NCI-H2081 (cell line): ENCODE measurements at regions not wholly inside any gene's neighbourhood (a gene's known extent, or its start where the extent isn't known, plus 50 kb on each side); places are given as distances from the start of the nearest gene placed in this dataset.
"Not testable (repeated sequence)": the region's sequence is repeated elsewhere in the genome, so short reads cannot be mapped to it uniquely, and the experiment has no call there.

Source experiments
- DNase-seq, 2 experiments: peaks; one replicate each; lab custom pipeline; 2025; lab: John Stamatoyannopoulos, UW

GRCh38 chr3:152195206-152195605 lies 73.5 kb upstream of the MBNL1 start:
- DNase-seq = no peak

- no peak for DNase-seq
Observed at GRCh38 chr3:152196782-152197181, 71.9 kb upstream of the MBNL1 start.

- no peak for DNase-seq
Observed at GRCh38 chr3:152197451-152197850, 71.3 kb upstream of the MBNL1 start.

GRCh38 chr3:152197937-152198336 lies 70.8 kb upstream of the MBNL1 start:
- DNase-seq = no peak

GRCh38 chr3:152198665-152199064 lies 70.1 kb upstream of the MBNL1 start:
- no peak for DNase-seq

- DNase-seq = no peak
Observed at GRCh38 chr3:152199102-152199840, 69.5 kb upstream of the MBNL1 start.

- DNase-seq = no peak
Observed at GRCh38 chr3:152200476-152201420, 68.0 kb upstream of the MBNL1 start.

GRCh38 chr3:152202976-152203626 lies 65.6 kb upstream of the MBNL1 start:
- DNase-seq = no peak

GRCh38 chr3:152203652-152204051 lies 65.1 kb upstream of the MBNL1 start:
- DNase-seq = no peak

GRCh38 chr3:152204218-152204617 lies 64.5 kb upstream of the MBNL1 start:
- no peak for DNase-seq

- no peak for DNase-seq
Observed at GRCh38 chr3:152205097-152205593, 63.6 kb upstream of the MBNL1 start.

- no peak for DNase-seq
Observed at GRCh38 chr3:152206243-152206760, 62.4 kb upstream of the MBNL1 start.

GRCh38 chr3:152208439-152208838 lies 60.3 kb upstream of the MBNL1 start:
- no peak for DNase-seq

GRCh38 chr3:152209060-152209459 lies 59.7 kb upstream of the MBNL1 start:
- DNase-seq = no peak

- DNase-seq = no peak
Observed at GRCh38 chr3:152209776-152210175, 59.0 kb upstream of the MBNL1 start.

GRCh38 chr3:152210697-152211096 lies 58.0 kb upstream of the MBNL1 start:
- no peak for DNase-seq

- no peak for DNase-seq
Observed at GRCh38 chr3:152211655-152212054, 57.1 kb upstream of the MBNL1 start.

GRCh38 chr3:152213203-152213602 lies 55.5 kb upstream of the MBNL1 start:
- DNase-seq = no peak

- DNase-seq = no peak
Observed at GRCh38 chr3:152213938-152214337, 54.8 kb upstream of the MBNL1 start.

GRCh38 chr3:152216960-152217865 lies 51.5 kb upstream of the MBNL1 start:
- not testable (repeated sequence) for DNase-seq

GRCh38 chr3:152218602-152219001 lies 50.1 kb upstream of the MBNL1 start:
- no peak for DNase-seq
